SK-N-SH treated with all-trans-retinoic acid at 6 μM for 48 hours (cell line): ENCODE measurements at regions not wholly inside any gene's neighbourhood (a gene's known extent, or its start where the extent isn't known, plus 50 kb on each side); places are given as distances from the start of the nearest gene placed in this dataset.

Source experiments
- ATAC-seq: fragments of 200-7000 bp; cut with Tn5 transposase; 3 replicates; pipeline ENCODE4 v1.9.1; 2020; ENCODE audit warnings: mild to moderate bottlenecking, moderate library complexity
- ARNTL ChIP-seq: fragments of 450-650 bp; formaldehyde crosslinking; IDR thresholded peaks from 2 replicates; pipeline ENCODE4 v1.5.0; 2020; ENCODE audit warnings: low read depth, mild to moderate bottlenecking, moderate library complexity, borderline replicate concordance
- BACH2 ChIP-seq: fragments of 250-450 bp; sonication (Bioruptor Pico); IDR thresholded peaks from 2 replicates; pipeline ENCODE4 v1.9.0; 2021; ENCODE audit warnings: mild to moderate bottlenecking, borderline replicate concordance
- CREB5 ChIP-seq: fragments of 250-450 bp; sonication (Bioruptor Pico); IDR thresholded peaks from 2 replicates; pipeline ENCODE4 v1.5.1; 2020; ENCODE audit warnings: low read depth, mild to moderate bottlenecking, moderate library complexity
- CSRNP3 ChIP-seq: fragments of 250-450 bp; sonication (Bioruptor Pico); IDR thresholded peaks from 2 replicates; pipeline ENCODE4 v1.5.1; 2021; ENCODE audit warnings: mild to moderate bottlenecking, moderate library complexity
- GLIS3 ChIP-seq: fragments of 250-450 bp; sonication (Bioruptor Pico); IDR thresholded peaks from 2 replicates; pipeline ENCODE4 v1.5.0; 2020; ENCODE audit warnings: mild to moderate bottlenecking, moderate library complexity
- ISL1 ChIP-seq: fragments of 250-450 bp; sonication (Bioruptor Pico); IDR thresholded peaks from 2 replicates; pipeline ENCODE4 v2.1.2; 2022; ENCODE audit warnings: mild to moderate bottlenecking, moderate library complexity
- OSR1 ChIP-seq: fragments of 250-450 bp; sonication (Bioruptor Pico); IDR thresholded peaks from 2 replicates; pipeline ENCODE4 v1.8.0; 2022; ENCODE audit warnings: moderate library complexity, mild to moderate bottlenecking, inconsistent platforms
- POU6F1 ChIP-seq: fragments of 250-450 bp; sonication (Bioruptor Pico); IDR thresholded peaks from 2 replicates; pipeline ENCODE4 v1.8.0; 2021; ENCODE audit warnings: low read depth, mild to moderate bottlenecking, moderate library complexity, borderline replicate concordance
- RARB ChIP-seq: fragments of 250-450 bp; sonication (Bioruptor Pico); IDR thresholded peaks from 2 replicates; pipeline ENCODE4 v1.8.0; 2021; ENCODE audit warnings: mild to moderate bottlenecking, moderate library complexity
- SNAI2 ChIP-seq: fragments of 250-450 bp; sonication (Bioruptor Pico); IDR thresholded peaks from 2 replicates; pipeline ENCODE4 v1.5.0; 2020; ENCODE audit warnings: mild to moderate bottlenecking, moderate library complexity
- TCF4 ChIP-seq: fragments of 250-450 bp; sonication (Bioruptor Pico); IDR thresholded peaks from 2 replicates; pipeline ENCODE4 v1.8.0; 2021; ENCODE audit warnings: mild to moderate bottlenecking, moderate library complexity, borderline replicate concordance
- TSHZ2 ChIP-seq: fragments of 250-450 bp; sonication (Bioruptor Pico); IDR thresholded peaks from 2 replicates; pipeline ENCODE4 v1.5.0; 2020; ENCODE audit warnings: mild to moderate bottlenecking, moderate library complexity
- ZC3H10 ChIP-seq: fragments of 250-450 bp; sonication (Bioruptor Pico); IDR thresholded peaks from 2 replicates; pipeline ENCODE4 v1.5.1; 2021; ENCODE audit warnings: mild to moderate bottlenecking, moderate library complexity
- ZFP3 ChIP-seq: fragments of 250-450 bp; sonication (Bioruptor Pico); IDR thresholded peaks from 2 replicates; pipeline ENCODE4 v1.5.0; 2020; ENCODE audit warnings: mild to moderate bottlenecking, moderate library complexity
- ZFP30 ChIP-seq: fragments of 450-650 bp; formaldehyde crosslinking; IDR thresholded peaks from 2 replicates; pipeline ENCODE4 v1.5.0; 2022; ENCODE audit warnings: mild to moderate bottlenecking, moderate library complexity
- ZNF565 ChIP-seq: fragments of 450-650 bp; formaldehyde crosslinking; conservative IDR thresholded peaks from 2 replicates; pipeline ENCODE4 v1.5.0; 2020; ENCODE audit warnings: low read depth, mild to moderate bottlenecking, moderate library complexity
- ZNF70 ChIP-seq: fragments of 450-650 bp; formaldehyde crosslinking; IDR thresholded peaks from 2 replicates; pipeline ENCODE4 v1.5.0; 2020; ENCODE audit warnings: mild to moderate bottlenecking, moderate library complexity
- ZNF8 ChIP-seq: fragments of 450-650 bp; formaldehyde crosslinking; IDR thresholded peaks from 2 replicates; pipeline ENCODE4 v1.5.0; 2020; ENCODE audit warnings: mild to moderate bottlenecking, moderate library complexity

GRCh38 chr10:78651287-78651686, 417.5 kb upstream of the ZMIZ1 start:
- no peak for TF ChIP-seq RARB (CRISPR knock-in tag)
- TF ChIP-seq TSHZ2 (CRISPR knock-in tag), result no peak
- no peak for TF ChIP-seq SNAI2 (CRISPR knock-in tag)
- TF ChIP-seq ZFP30 (CRISPR knock-in tag), result no peak
- ATAC-seq, result no peak

GRCh38 chr10:78653555-78653954, 415.2 kb upstream of the ZMIZ1 start:
- TF ChIP-seq SNAI2 (CRISPR knock-in tag) (no peak), ZNF565 (CRISPR knock-in tag) (no peak), ISL1 (CRISPR knock-in tag) (no peak), BACH2 (CRISPR knock-in tag) (no peak), GLIS3 (CRISPR knock-in tag) (no peak), OSR1 (no peak), ZNF70 (CRISPR knock-in tag) (no peak), TSHZ2 (CRISPR knock-in tag) (no peak), CSRNP3 (no peak), ZFP3 (CRISPR knock-in tag) (no peak), TCF4 (CRISPR knock-in tag) (no peak), ARNTL (CRISPR knock-in tag) (no peak)
- ATAC-seq, result no peak

- no peak for TF ChIP-seq ZC3H10
- no peak for TF ChIP-seq TCF4 (CRISPR knock-in tag)
- no peak for TF ChIP-seq ZFP30 (CRISPR knock-in tag)
- TF ChIP-seq ZNF8, result no peak
- TF ChIP-seq POU6F1 (CRISPR knock-in tag), result no peak
- TF ChIP-seq GLIS3 (CRISPR knock-in tag), result no peak
- no peak for TF ChIP-seq ZFP3 (CRISPR knock-in tag)
- ATAC-seq, result no peak
Measured at GRCh38 chr10:78654047-78654590, 414.6 kb upstream of the ZMIZ1 start.

GRCh38 chr10:78655979-78656378, 412.8 kb upstream of the ZMIZ1 start:
- no peak for ATAC-seq
- no peak for TF ChIP-seq ZFP30 (CRISPR knock-in tag)
- TF ChIP-seq CREB5, result 0 out of 2 replicates have a peak, but pooled peaks have one; percentile 16
